Neutrophil (primary cell): ENCODE measurements at regions not wholly inside any gene's neighbourhood (a gene's known extent, or its start where the extent isn't known, plus 50 kb on each side); places are given as distances from the start of the nearest gene placed in this dataset.
"Not testable (repeated sequence)": the region's sequence is repeated elsewhere in the genome, so short reads cannot be mapped to it uniquely, and the experiment has no call there.

ENCODE experiments used
- H3K27ac ChIP-seq: fragments of 200-600 bp; sonication (generic); 2 replicates; pipeline ENCODE4 v1.5.1; 2016; ENCODE audit warnings: mild to moderate bottlenecking, moderate library complexity
- H3K27me3 ChIP-seq: fragments of 200-600 bp; sonication (generic); 2 replicates; pipeline ENCODE4 v1.6.0; 2016; ENCODE audit warnings: mild to moderate bottlenecking
- H3K36me3 ChIP-seq: fragments of 200-600 bp; sonication (generic); 2 replicates; pipeline ENCODE4 v1.5.1; 2017
- H3K4me1 ChIP-seq, 2 experiments: fragments of 200-600 bp in 1 of 2; sonication (generic) in 1 of 2; 1 replicate in 1 of 2; 2 replicates in 1 of 2; pipeline versions ENCODE4 v1.5.1 to v1.6.1; 2013 to 2016; ENCODE audit warnings: low read depth in 1 of 2, low read length in 1 of 2, mild to moderate bottlenecking in 1 of 2, moderate library complexity in 1 of 2; ENCODE audit not compliant: control insufficient read depth in 1 of 2, insufficient read depth in 1 of 2
- H3K4me3 ChIP-seq, 2 experiments: fragments of 200-600 bp in 1 of 2; sonication (generic) in 1 of 2; 1 replicate in 1 of 2; 2 replicates in 1 of 2; pipeline ENCODE4 v1.5.1; 2013 to 2016; ENCODE audit warnings: low read depth in 1 of 2, low read length in 1 of 2, mild to moderate bottlenecking in 1 of 2, moderate library complexity in 1 of 2
- H3K9me3 ChIP-seq: fragments of 200-600 bp; sonication (generic); 2 replicates; pipeline ENCODE4 v1.5.1; 2016
- TF ChIP-seq, protein P1 (sequence below): fragments of 200-600 bp; sonication (generic); IDR thresholded peaks from 2 replicates; pipeline ENCODE4 v1.5.1; 2016; ENCODE audit warnings: antibody characterized with exemption

DNA sequence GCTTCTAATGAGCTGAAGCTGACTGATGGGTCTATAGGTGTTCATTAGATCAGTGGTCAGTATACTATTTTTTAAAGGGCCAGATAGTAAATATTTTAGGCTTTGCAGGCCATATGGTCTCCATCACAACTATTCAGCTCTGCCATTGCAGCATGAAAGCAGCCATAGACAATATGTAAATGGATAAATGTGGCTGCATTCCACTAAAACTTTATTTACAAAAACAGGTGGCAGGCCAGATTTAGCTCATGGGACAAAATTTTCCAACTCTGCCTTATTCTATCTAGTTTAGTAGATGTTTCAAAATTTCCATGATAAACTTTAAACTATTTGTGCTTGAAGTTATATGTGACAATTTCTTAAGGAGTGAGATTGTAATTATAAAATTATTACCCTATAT is 339.3 kb downstream of the ABCC12 start:
- TF ChIP-seq, protein P1, sequence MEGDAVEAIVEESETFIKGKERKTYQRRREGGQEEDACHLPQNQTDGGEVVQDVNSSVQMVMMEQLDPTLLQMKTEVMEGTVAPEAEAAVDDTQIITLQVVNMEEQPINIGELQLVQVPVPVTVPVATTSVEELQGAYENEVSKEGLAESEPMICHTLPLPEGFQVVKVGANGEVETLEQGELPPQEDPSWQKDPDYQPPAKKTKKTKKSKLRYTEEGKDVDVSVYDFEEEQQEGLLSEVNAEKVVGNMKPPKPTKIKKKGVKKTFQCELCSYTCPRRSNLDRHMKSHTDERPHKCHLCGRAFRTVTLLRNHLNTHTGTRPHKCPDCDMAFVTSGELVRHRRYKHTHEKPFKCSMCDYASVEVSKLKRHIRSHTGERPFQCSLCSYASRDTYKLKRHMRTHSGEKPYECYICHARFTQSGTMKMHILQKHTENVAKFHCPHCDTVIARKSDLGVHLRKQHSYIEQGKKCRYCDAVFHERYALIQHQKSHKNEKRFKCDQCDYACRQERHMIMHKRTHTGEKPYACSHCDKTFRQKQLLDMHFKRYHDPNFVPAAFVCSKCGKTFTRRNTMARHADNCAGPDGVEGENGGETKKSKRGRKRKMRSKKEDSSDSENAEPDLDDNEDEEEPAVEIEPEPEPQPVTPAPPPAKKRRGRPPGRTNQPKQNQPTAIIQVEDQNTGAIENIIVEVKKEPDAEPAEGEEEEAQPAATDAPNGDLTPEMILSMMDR: no peak
- Histone ChIP-seq H3K27ac (no peak overlapping the region), H3K36me3 (no peaks in the 10 kb centered on the region), H3K27me3 (no peaks in the 10 kb centered on the region), H3K4me1 (no peaks in the 10 kb centered on the region), H3K4me3 (no peak overlapping the region), H3K9me3 (no peaks in the 10 kb centered on the region)

DNA sequence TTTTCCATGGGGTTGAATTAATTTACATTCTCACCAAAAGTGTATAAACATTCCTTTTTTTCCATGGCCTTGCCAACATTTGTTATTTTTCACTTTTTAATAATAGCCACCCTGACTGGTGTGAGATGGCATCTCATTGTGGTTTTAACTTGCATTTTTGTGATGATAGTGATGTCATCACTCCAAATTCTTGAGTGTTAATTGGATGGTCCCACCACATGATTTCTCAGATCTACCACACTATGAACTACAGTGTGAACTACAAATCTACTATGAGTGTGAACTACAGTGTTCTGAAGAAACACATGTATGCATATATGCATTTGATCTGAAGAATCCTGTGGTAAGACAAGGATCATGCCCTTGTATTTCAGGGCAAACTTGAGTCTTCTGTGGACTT is 340.1 kb downstream of the ABCC12 start:
- H3K27ac ChIP-seq: no peak overlapping the region
- no peaks in the 10 kb centered on the region for H3K27me3 ChIP-seq
- H3K36me3 ChIP-seq: no peaks in the 10 kb centered on the region
- no peaks in the 10 kb centered on the region for H3K4me1 ChIP-seq
- no peak overlapping the region for H3K4me3 ChIP-seq
- H3K9me3 ChIP-seq: no peaks in the 10 kb centered on the region
- TF ChIP-seq, protein P1: no peak

DNA sequence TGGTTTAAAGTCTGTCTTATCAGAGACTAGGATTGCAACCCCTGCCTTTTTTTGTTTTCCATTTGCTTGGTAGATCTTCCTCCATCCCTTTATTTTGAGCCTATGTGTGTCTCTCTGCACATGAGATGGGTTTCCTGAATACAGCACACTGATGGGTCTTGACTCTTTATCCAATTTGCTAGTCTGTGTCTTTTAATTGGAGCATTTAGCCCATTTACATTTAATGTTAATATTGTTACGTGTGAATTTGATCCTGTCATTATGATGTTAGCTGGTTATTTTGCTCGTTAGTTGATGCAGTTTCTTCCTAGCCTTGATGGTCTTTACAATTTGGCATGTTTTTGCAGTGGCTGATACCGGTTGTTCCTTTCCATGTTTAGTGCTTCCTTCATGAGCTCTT is 344.0 kb downstream of the ABCC12 start:
- not testable (repeated sequence) for H3K27me3 ChIP-seq, H3K4me3 ChIP-seq, H3K4me1 ChIP-seq, H3K36me3 ChIP-seq, H3K27ac ChIP-seq, H3K9me3 ChIP-seq

DNA sequence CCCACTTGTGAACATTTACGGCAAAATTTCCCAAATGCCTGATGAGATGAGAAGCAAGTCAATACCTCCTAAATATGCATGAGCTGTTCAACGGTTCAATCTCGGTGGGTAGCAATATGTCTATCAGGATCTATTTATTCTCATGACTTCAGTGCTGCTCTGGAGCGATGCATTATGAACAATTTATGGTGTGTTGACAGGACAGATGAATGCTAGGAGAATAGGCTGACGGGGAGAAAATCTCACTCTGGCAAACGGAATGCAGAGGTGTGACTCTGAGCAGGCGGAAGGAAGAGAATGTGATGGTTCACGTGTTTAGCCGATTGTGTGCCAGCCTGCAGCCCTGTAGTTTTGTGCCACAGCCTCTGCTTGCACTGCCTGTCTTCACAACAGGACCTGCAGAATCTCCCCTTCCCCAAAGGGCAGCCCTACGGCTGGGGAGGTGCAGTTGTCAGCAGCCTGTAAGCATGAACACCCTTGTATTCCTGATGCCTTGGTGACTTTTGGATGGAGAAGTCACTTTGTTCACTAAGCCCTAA is 345.2 kb downstream of the PHKB start:
- TF ChIP-seq, protein P1: no peak
- Histone ChIP-seq H3K36me3 (no peaks in the 10 kb centered on the region), H3K4me3 (no peak overlapping the region), H3K27me3 (no peaks in the 10 kb centered on the region), H3K27ac (no peak overlapping the region), H3K9me3 (no peaks in the 10 kb centered on the region), H3K4me1 (no peaks in the 10 kb centered on the region)

DNA sequence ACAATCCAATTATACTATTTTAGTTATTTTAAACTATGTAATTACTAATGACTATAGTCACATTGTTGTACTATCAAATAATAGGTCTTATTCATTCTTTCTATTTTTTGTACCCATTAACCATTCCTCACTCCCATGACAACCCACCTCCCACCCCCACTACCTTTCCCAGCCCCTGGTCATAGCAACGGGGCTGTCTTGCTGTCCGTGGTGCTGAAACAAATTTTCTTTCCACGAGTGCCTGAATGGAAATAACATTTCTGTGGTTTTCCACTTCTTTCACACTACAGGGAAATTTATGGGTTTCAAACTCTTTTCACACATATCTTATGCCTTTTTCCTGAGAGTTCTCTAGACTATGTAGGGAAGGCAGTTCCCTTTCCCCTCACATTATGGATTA is 326.6 kb downstream of the PHKB start:
- Histone ChIP-seq H3K4me3 (no peak overlapping the region), H3K36me3 (no peaks in the 10 kb centered on the region), H3K27ac (no peak overlapping the region), H3K27me3 (no peaks in the 10 kb centered on the region), H3K4me1 (no peaks in the 10 kb centered on the region), H3K9me3 (no peaks in the 10 kb centered on the region)
- TF ChIP-seq, protein P1: no peak

DNA sequence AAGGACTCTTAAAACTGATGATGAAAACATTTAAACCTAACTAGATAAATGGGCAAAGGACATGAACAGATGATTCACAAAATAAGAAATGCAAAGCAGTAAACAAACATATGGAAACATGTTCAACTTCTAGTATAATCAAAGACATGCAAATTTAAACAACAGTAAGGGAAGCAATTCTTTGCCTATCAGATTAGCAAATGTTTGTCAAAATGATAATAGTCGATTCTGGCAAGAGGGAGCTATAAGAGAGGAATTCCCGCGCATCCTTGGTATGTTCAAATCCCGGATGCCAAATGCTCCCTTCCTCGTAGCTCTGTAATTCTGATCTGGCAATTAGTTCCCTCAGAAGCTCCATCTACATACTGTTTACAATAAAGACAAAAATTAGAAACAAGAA is 320.5 kb downstream of the PHKB start:
- Histone ChIP-seq H3K36me3 (no peaks in the 10 kb centered on the region), H3K27ac (no peak overlapping the region), H3K4me3 (no peak overlapping the region), H3K4me1 (peaks cover 0 to 6% of the 10 kb centered on the region in 2 experiments), H3K9me3 (no peaks in the 10 kb centered on the region), H3K27me3 (no peaks in the 10 kb centered on the region)
- TF ChIP-seq, protein P1: no peak
